ENCODE measurements at regions not wholly inside any gene's neighbourhood (a gene's known extent, or its start where the extent isn't known, plus 50 kb on each side); places are given as distances from the start of the nearest gene placed in this dataset.

- Histone ChIP-seq H3K27me3 (replicated peaks; ENCODE audit: insufficient read depth, low read depth, low read length, poor library complexity) (peaks cover 14% of the 10 kb centered on the region), H3K4me3 (ENCODE audit: low read depth, low read length, poor library complexity, severe bottlenecking) (no peak overlapping the region), H3K9me3 (ENCODE audit: low read depth, low read length, poor library complexity, severe bottlenecking) (no peaks in the 10 kb centered on the region), H3K4me1 (ENCODE audit: insufficient read depth, low read length, poor library complexity, severe bottlenecking) (no peaks in the 10 kb centered on the region), H3K36me3 (ENCODE audit: insufficient read depth, low read length, poor library complexity, severe bottlenecking) (no peaks in the 10 kb centered on the region), H3K27ac (ENCODE audit: low read depth, low read length, poor library complexity, severe bottlenecking) (no peak overlapping the region)
- no peak for DNase-seq (ENCODE audit: low spot score)
- TF ChIP-seq EZH2 (IDR thresholded peaks at IDR 0.05; ENCODE audit: borderline replicate concordance, low read depth, low read length, poor library complexity, severe bottlenecking) = no peak
- intact Hi-C loops (cut with micrococcal nuclease; ENCODE audit: unreplicated experiment) = no loop called here
- ChIA-PET CTCF (no interaction called here), POLR2A (ENCODE audit: low non-redundant PET) (no interaction called here)
- no TSS peak for BruUV-seq (replicated peaks)
Measured at GRCh38 chr13:26991508-26992181, 180.0 kb downstream of the USP12 start.

- peaks cover 6% of the 10 kb centered on the region for H3K27me3 ChIP-seq (replicated peaks; ENCODE audit: insufficient read depth, low read depth, low read length, poor library complexity)
- intact Hi-C loops (cut with micrococcal nuclease; ENCODE audit: unreplicated experiment) = loop anchor here (10.0 kb wide), 3 partner anchors 215 to 985 kb away; no protein-coding TSS in a partner anchor
- POLR2A ChIA-PET (ENCODE audit: low non-redundant PET) = no interaction called here
- no peaks in the 10 kb centered on the region for H3K4me1 ChIP-seq (ENCODE audit: insufficient read depth, low read length, poor library complexity, severe bottlenecking)
- H3K9me3 ChIP-seq (ENCODE audit: low read depth, low read length, poor library complexity, severe bottlenecking) = no peaks in the 10 kb centered on the region
- CTCF ChIA-PET = no interaction called here
- H3K4me3 ChIP-seq (ENCODE audit: low read depth, low read length, poor library complexity, severe bottlenecking) = no peak overlapping the region
- BruUV-seq (replicated peaks) = no TSS peak
- H3K27ac ChIP-seq (ENCODE audit: low read depth, low read length, poor library complexity, severe bottlenecking) = no peak overlapping the region
- no peaks in the 10 kb centered on the region for H3K36me3 ChIP-seq (ENCODE audit: insufficient read depth, low read length, poor library complexity, severe bottlenecking)
- no peak for DNase-seq (ENCODE audit: low spot score)
- TF ChIP-seq, protein P1, sequence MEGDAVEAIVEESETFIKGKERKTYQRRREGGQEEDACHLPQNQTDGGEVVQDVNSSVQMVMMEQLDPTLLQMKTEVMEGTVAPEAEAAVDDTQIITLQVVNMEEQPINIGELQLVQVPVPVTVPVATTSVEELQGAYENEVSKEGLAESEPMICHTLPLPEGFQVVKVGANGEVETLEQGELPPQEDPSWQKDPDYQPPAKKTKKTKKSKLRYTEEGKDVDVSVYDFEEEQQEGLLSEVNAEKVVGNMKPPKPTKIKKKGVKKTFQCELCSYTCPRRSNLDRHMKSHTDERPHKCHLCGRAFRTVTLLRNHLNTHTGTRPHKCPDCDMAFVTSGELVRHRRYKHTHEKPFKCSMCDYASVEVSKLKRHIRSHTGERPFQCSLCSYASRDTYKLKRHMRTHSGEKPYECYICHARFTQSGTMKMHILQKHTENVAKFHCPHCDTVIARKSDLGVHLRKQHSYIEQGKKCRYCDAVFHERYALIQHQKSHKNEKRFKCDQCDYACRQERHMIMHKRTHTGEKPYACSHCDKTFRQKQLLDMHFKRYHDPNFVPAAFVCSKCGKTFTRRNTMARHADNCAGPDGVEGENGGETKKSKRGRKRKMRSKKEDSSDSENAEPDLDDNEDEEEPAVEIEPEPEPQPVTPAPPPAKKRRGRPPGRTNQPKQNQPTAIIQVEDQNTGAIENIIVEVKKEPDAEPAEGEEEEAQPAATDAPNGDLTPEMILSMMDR (conservative IDR thresholded peaks at IDR 0.05; ENCODE audit: low read depth, low read length) = no peak
- no peak for TF ChIP-seq EZH2 (IDR thresholded peaks at IDR 0.05; ENCODE audit: borderline replicate concordance, low read depth, low read length, poor library complexity, severe bottlenecking)
Measured at GRCh38 chr13:26989957-26990713, 181.5 kb downstream of the USP12 start.

GRCh38 chr13:26989261-26989956 lies 182.2 kb downstream of the USP12 start:
- BruUV-seq (replicated peaks) = no TSS peak
- POLR2A ChIA-PET (ENCODE audit: low non-redundant PET) = no interaction called here

More at GRCh38 chr13:26989261-26989956, 182.2 kb downstream of the USP12 start:
- Histone ChIP-seq H3K27ac (ENCODE audit: low read depth, low read length, poor library complexity, severe bottlenecking) (no peak overlapping the region), H3K9me3 (ENCODE audit: low read depth, low read length, poor library complexity, severe bottlenecking) (no peaks in the 10 kb centered on the region), H3K4me1 (ENCODE audit: insufficient read depth, low read length, poor library complexity, severe bottlenecking) (no peaks in the 10 kb centered on the region), H3K27me3 (replicated peaks; ENCODE audit: insufficient read depth, low read depth, low read length, poor library complexity) (peaks cover 6% of the 10 kb centered on the region), H3K4me3 (ENCODE audit: low read depth, low read length, poor library complexity, severe bottlenecking) (no peak overlapping the region), H3K36me3 (ENCODE audit: insufficient read depth, low read length, poor library complexity, severe bottlenecking) (no peaks in the 10 kb centered on the region)
- TF ChIP-seq EZH2 (IDR thresholded peaks at IDR 0.05; ENCODE audit: borderline replicate concordance, low read depth, low read length, poor library complexity, severe bottlenecking) = no peak
- TF ChIP-seq, protein P1 (conservative IDR thresholded peaks at IDR 0.05; ENCODE audit: low read depth, low read length) = no peak
- intact Hi-C loops (cut with micrococcal nuclease; ENCODE audit: unreplicated experiment) = loop anchor here (10.0 kb wide), 3 partner anchors 215 to 985 kb away; no protein-coding TSS in a partner anchor
- CTCF ChIA-PET = no interaction called here
- DNase-seq (ENCODE audit: low spot score) = no peak
